OCI-LY1 (cell line): ENCODE measurements at regions not wholly inside any gene's neighbourhood (a gene's known extent, or its start where the extent isn't known, plus 50 kb on each side); places are given as distances from the start of the nearest gene placed in this dataset.
"Not testable (repeated sequence)": the region's sequence is repeated elsewhere in the genome, so short reads cannot be mapped to it uniquely, and the experiment has no call there.

Source experiments
- H2AFZ ChIP-seq: fragments of 200-600 bp; sonication (generic), shearing (Covaris generic); 2 replicates; pipeline ENCODE4 v1.6.0; 2014; ENCODE audit warnings: antibody characterized with exemption, mild to moderate bottlenecking, low read length
- H3F3A ChIP-seq: fragments of 200-600 bp; sonication (generic), shearing (Covaris generic); 2 replicates; pipeline ENCODE4 v1.6.0; 2014; ENCODE audit warnings: mild to moderate bottlenecking, antibody characterized with exemption, low read length, moderate library complexity; ENCODE audit not compliant: insufficient read depth
- H3K27ac ChIP-seq: fragments of 200-600 bp; sonication (generic); 2 replicates; pipeline ENCODE4 v1.5.1; 2014; ENCODE audit warnings: low read length, mixed run types, mild to moderate bottlenecking, low read depth; ENCODE audit not compliant: poor library complexity, severe bottlenecking
- H3K27me3 ChIP-seq: fragments of 200-600 bp; sonication (generic); 2 replicates; pipeline ENCODE4 v1.6.0; 2014; ENCODE audit warnings: antibody characterized with exemption, mild to moderate bottlenecking, low read length, moderate library complexity; ENCODE audit not compliant: insufficient read depth
- H3K36me3 ChIP-seq: fragments of 200-600 bp; sonication (generic); 2 replicates; pipeline ENCODE4 v1.6.1; 2014; ENCODE audit warnings: mild to moderate bottlenecking, antibody characterized with exemption, low read length, moderate library complexity, mixed read lengths; ENCODE audit not compliant: insufficient read depth
- H3K4me1 ChIP-seq: fragments of 200-600 bp; sonication (generic); 2 replicates; pipeline ENCODE4 v1.5.1; 2014; ENCODE audit warnings: mild to moderate bottlenecking, low read length, moderate library complexity; ENCODE audit not compliant: insufficient read depth, severe bottlenecking
- H3K4me2 ChIP-seq: fragments of 200-600 bp; sonication (generic), shearing (Covaris generic); 2 replicates; pipeline ENCODE4 v1.6.1; 2014; ENCODE audit warnings: low read length
- H3K4me3 ChIP-seq: fragments of 200-600 bp; sonication (generic); 2 replicates; pipeline ENCODE4 v1.5.1; 2014; ENCODE audit warnings: low read length, low read depth, mild to moderate bottlenecking, mixed read lengths; ENCODE audit not compliant: poor library complexity, severe bottlenecking
- H3K79me2 ChIP-seq: fragments of 200-600 bp; shearing (Covaris generic); 2 replicates; pipeline ENCODE4 v1.6.1; 2016; ENCODE audit warnings: mixed run types, low read length, mixed read lengths; ENCODE audit not compliant: insufficient read depth
- H3K9ac ChIP-seq: fragments of 200-600 bp; sonication (generic), shearing (Covaris generic); 2 replicates; pipeline ENCODE4 v1.6.1; 2014; ENCODE audit warnings: mild to moderate bottlenecking, low read length, mixed read lengths
- H3K9me2 ChIP-seq: fragments of 200-600 bp; sonication (generic), shearing (Covaris generic); 2 replicates; pipeline ENCODE4 v1.6.1; 2014; ENCODE audit warnings: low read depth, mild to moderate bottlenecking, low read length, mixed read lengths
- H3K9me3 ChIP-seq: fragments of 200-600 bp; shearing (Covaris generic); 2 replicates; pipeline ENCODE4 v1.6.1; 2014; ENCODE audit warnings: low read length, mixed read lengths
- H4K20me1 ChIP-seq: fragments of 200-600 bp; sonication (generic), shearing (Covaris generic); 2 replicates; pipeline ENCODE4 v1.6.0; 2016; ENCODE audit warnings: mild to moderate bottlenecking, low read length; ENCODE audit not compliant: insufficient read depth
- CTCF ChIP-seq: fragments of 200-600 bp; sonication (generic), shearing (Covaris generic); IDR thresholded peaks from 2 replicates; pipeline ENCODE4 v1.5.1; 2017; ENCODE audit warnings: mild to moderate bottlenecking, antibody characterized with exemption, low read length, moderate library complexity, mixed read lengths
- EZH2 ChIP-seq: fragments of 200-600 bp; sonication (generic), shearing (Covaris generic); IDR thresholded peaks from 2 replicates; pipeline ENCODE4 v1.8.0; 2017; ENCODE audit warnings: borderline replicate concordance, mixed run types, mild to moderate bottlenecking, antibody characterized with exemption, low read length, moderate library complexity, mixed read lengths

- Histone ChIP-seq H3K9ac (peak overlapping the region; percentile 32; the same call in 1 of the 2 replicates), H3K4me3 (peak overlapping the region; percentile 49), H2AFZ (peak overlapping the region; percentile 60; the same call in 1 of the 2 replicates), H3K9me3 (no peaks in the 10 kb centered on the region), H3F3A (no peaks in the 10 kb centered on the region), H3K27me3 (0 out of 2 replicates have a peak, but pooled peaks cover 4% of the 10 kb centered on the region), H3K27ac (no peak overlapping the region), H3K79me2 (no peaks in the 10 kb centered on the region), H3K9me2 (no peaks in the 10 kb centered on the region), H3K36me3 (no peaks in the 10 kb centered on the region), H4K20me1 (no peaks in the 10 kb centered on the region), H3K4me2 (peak overlapping the region; percentile 72), H3K4me1 (peaks cover 8% of the 10 kb centered on the region)
- TF ChIP-seq EZH2 (no peak), CTCF (peak; percentile 33)
Observed at GRCh38 chr7:35971133-35971891, 170.5 kb downstream of the SEPTIN7 start.

GRCh38 chr7:35975851-35976454 is 175.1 kb downstream of the SEPTIN7 start:
- Histone ChIP-seq H3K27ac (no peak overlapping the region), H3K27me3 (peaks cover 3% of the 10 kb centered on the region; the same call in 1 of the 2 replicates), H3K9me3 (no peaks in the 10 kb centered on the region), H3K79me2 (no peaks in the 10 kb centered on the region), H3K36me3 (no peaks in the 10 kb centered on the region), H3K4me1 (peaks cover 7% of the 10 kb centered on the region), H3K9ac (no peak overlapping the region), H4K20me1 (no peaks in the 10 kb centered on the region), H3K9me2 (no peaks in the 10 kb centered on the region), H3K4me3 (no peak overlapping the region), H3F3A (no peaks in the 10 kb centered on the region), H3K4me2 (no peak overlapping the region), H2AFZ (no peak overlapping the region)
- peak; percentile 92 for TF ChIP-seq CTCF
- no peak for TF ChIP-seq EZH2

GRCh38 chr7:35978816-35979640 is 174.0 kb upstream of the EEPD1 start:
- H3K4me3 ChIP-seq, H2AFZ ChIP-seq, H3K27ac ChIP-seq, H3K4me1 ChIP-seq, H4K20me1 ChIP-seq, H3K9me2 ChIP-seq, H3K79me2 ChIP-seq, H3K9me3 ChIP-seq, H3K36me3 ChIP-seq, H3K9ac ChIP-seq, H3F3A ChIP-seq, H3K4me2 ChIP-seq: not testable (repeated sequence)
- peaks cover 12% of the 10 kb centered on the region for H3K27me3 ChIP-seq
